ENCODE measurements at regions not wholly inside any gene's neighbourhood (a gene's known extent, or its start where the extent isn't known, plus 50 kb on each side); places are given as distances from the start of the nearest gene placed in this dataset.

DNA sequence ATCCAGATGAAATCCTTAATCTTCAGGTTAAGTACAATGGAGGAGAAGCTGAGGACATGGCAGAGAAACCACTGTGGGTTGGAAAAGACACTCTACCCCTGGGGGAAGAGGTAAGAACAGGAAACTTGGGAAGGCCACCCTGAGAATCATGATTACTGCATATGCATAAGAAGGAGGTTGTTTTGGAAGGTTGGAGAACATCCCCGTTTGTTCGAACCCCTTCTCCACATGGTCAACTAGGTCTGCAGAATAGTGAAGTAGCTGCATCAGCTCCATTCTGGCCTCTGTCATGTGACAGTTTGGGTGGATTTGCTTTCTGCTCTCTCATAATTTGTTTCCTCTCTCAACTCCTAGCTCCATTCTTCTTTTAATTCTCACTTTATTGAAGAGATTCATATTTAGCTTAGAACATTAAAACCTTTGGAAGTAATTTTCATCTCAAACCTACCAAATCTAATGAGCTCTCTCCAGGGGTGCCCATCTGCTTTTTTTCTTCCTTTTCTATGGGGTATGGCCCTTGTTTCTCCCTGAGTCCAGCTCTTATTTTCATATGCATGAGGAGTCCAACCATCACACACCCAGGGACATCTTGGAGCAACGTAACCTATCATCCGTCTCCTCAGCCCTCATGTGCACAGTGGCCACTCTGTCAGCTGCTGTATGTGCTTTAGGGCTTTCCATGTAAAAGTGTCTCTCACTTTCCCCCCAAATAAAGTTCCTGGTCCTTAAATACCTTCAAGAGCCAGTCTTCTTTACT is 820.3 kb downstream of the TMEM121 start:
- Histone ChIP-seq H3K9me3 (ENCODE audit: control insufficient read depth, insufficient read depth, low read length) (no peaks in the 10 kb centered on the region), H3K4me1 (ENCODE audit: control insufficient read depth, low read length) (peaks cover 76% of the 10 kb centered on the region), H4K20me1 (ENCODE audit: control insufficient read depth, insufficient read depth, low read depth, low read length) (no peaks in the 10 kb centered on the region), H3K4me3 (ENCODE audit: low read length) (no peak overlapping the region), H3K36me3 (ENCODE audit: control insufficient read depth, low read length) (peaks cover 30% of the 10 kb centered on the region), H3F3A (ENCODE audit: control insufficient read depth, insufficient read depth) (peaks cover 29% of the 10 kb centered on the region), H3K27ac (ENCODE audit: low read depth, low read length) (no peak overlapping the region), H3K4me2 (ENCODE audit: low read length) (peak overlapping the region; percentile 68), H3K79me2 (ENCODE audit: control insufficient read depth, low read length) (peaks cover 7% of the 10 kb centered on the region), H3K27me3 (ENCODE audit: control insufficient read depth, low read length) (no peaks in the 10 kb centered on the region), H3K9me2 (replicated peaks; ENCODE audit: control insufficient read depth, low read length) (no peaks in the 10 kb centered on the region)
- no peak for TF ChIP-seq EZH2phosphoT487 (IDR thresholded peaks at IDR 0.05; ENCODE audit: borderline replicate concordance, low read length)
- TF ChIP-seq, protein P1, sequence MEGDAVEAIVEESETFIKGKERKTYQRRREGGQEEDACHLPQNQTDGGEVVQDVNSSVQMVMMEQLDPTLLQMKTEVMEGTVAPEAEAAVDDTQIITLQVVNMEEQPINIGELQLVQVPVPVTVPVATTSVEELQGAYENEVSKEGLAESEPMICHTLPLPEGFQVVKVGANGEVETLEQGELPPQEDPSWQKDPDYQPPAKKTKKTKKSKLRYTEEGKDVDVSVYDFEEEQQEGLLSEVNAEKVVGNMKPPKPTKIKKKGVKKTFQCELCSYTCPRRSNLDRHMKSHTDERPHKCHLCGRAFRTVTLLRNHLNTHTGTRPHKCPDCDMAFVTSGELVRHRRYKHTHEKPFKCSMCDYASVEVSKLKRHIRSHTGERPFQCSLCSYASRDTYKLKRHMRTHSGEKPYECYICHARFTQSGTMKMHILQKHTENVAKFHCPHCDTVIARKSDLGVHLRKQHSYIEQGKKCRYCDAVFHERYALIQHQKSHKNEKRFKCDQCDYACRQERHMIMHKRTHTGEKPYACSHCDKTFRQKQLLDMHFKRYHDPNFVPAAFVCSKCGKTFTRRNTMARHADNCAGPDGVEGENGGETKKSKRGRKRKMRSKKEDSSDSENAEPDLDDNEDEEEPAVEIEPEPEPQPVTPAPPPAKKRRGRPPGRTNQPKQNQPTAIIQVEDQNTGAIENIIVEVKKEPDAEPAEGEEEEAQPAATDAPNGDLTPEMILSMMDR (IDR thresholded peaks at IDR 0.05; ENCODE audit: low read depth, low read length, poor library complexity, severe bottlenecking): no peak

- Histone ChIP-seq H3K4me2 (ENCODE audit: low read length) (peak overlapping the region; percentile 68), H3K27me3 (ENCODE audit: control insufficient read depth, low read length) (no peaks in the 10 kb centered on the region), H3K9me2 (replicated peaks; ENCODE audit: control insufficient read depth, low read length) (no peaks in the 10 kb centered on the region), H3F3A (ENCODE audit: control insufficient read depth, insufficient read depth) (peaks cover 29% of the 10 kb centered on the region), H3K4me1 (ENCODE audit: control insufficient read depth, low read length) (peaks cover 83% of the 10 kb centered on the region), H3K36me3 (ENCODE audit: control insufficient read depth, low read length) (peaks cover 30% of the 10 kb centered on the region), H3K79me2 (ENCODE audit: control insufficient read depth, low read length) (peaks cover 7% of the 10 kb centered on the region), H3K27ac (ENCODE audit: low read depth, low read length) (no peak overlapping the region), H3K4me3 (ENCODE audit: low read length) (no peak overlapping the region), H4K20me1 (ENCODE audit: control insufficient read depth, insufficient read depth, low read depth, low read length) (no peaks in the 10 kb centered on the region), H3K9me3 (ENCODE audit: control insufficient read depth, insufficient read depth, low read length) (no peaks in the 10 kb centered on the region)
- no peak for TF ChIP-seq EZH2phosphoT487 (IDR thresholded peaks at IDR 0.05; ENCODE audit: borderline replicate concordance, low read length)
- TF ChIP-seq, protein P1 (IDR thresholded peaks at IDR 0.05; ENCODE audit: low read depth, low read length, poor library complexity, severe bottlenecking): no peak
These were observed 821.0 kb downstream of the TMEM121 start for GRCh38 chr14:106347291-106347778.

DNA sequence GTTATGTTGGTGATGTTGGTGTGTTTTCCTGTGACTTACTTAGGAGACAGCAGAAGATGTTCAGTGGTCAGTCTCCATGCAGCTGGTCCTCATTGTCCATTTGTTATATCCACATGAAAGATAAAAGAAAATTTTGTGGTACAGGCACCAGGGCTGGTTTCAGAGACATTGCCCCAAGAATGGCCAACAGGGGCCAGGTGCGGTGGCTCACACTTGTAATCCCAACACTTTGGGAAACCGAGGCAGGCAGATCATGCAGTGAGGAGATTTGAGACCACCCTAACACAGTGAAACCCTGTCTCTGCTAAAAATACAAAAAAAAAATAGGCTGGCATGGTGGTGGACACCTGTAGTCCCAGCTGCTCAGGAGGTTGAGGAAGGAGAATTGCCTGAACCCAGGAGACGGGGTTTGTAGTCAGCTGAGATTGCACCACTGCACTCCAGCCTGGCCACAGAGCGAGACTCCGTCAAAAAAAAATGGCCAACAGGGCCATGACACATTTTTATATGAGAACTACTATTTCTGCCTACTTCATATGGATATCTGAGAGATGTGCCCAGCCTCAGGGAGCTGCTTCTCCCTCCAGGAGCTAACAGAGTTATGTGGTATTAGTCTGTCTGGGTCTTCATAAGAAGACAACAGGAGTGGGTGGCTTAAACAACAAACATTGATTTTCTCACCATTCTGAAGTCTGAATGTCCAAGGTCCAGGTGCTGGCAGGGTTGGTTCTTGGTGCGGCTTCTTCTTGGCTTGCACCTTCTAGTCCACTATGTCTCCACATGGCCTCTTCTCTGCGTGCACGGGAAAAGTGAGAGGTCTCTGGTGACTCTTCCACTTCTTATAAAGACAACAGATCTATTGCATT is 821.7 kb downstream of the TMEM121 start:
- H3K9me3 ChIP-seq (ENCODE audit: control insufficient read depth, insufficient read depth, low read length): no peaks in the 10 kb centered on the region
- no peaks in the 10 kb centered on the region for H3K9me2 ChIP-seq (replicated peaks; ENCODE audit: control insufficient read depth, low read length)
- H3K79me2 ChIP-seq (ENCODE audit: control insufficient read depth, low read length): peaks cover 7% of the 10 kb centered on the region
- no peaks in the 10 kb centered on the region for H4K20me1 ChIP-seq (ENCODE audit: control insufficient read depth, insufficient read depth, low read depth, low read length)
- H3K27me3 ChIP-seq (ENCODE audit: control insufficient read depth, low read length): no peaks in the 10 kb centered on the region
- peaks cover 29% of the 10 kb centered on the region for H3F3A ChIP-seq (ENCODE audit: control insufficient read depth, insufficient read depth)
- peaks cover 90% of the 10 kb centered on the region for H3K4me1 ChIP-seq (ENCODE audit: control insufficient read depth, low read length)
- H3K27ac ChIP-seq (ENCODE audit: low read depth, low read length): peak overlapping the region; percentile 86
- H3K4me3 ChIP-seq (ENCODE audit: low read length): peak overlapping the region; percentile 71
- H3K36me3 ChIP-seq (ENCODE audit: control insufficient read depth, low read length): peaks cover 30% of the 10 kb centered on the region
- TF ChIP-seq, protein P1 (IDR thresholded peaks at IDR 0.05; ENCODE audit: low read depth, low read length, poor library complexity, severe bottlenecking): no peak
- TF ChIP-seq EZH2phosphoT487 (IDR thresholded peaks at IDR 0.05; ENCODE audit: borderline replicate concordance, low read length): no peak
- peak overlapping the region; percentile 68 for H3K4me2 ChIP-seq (ENCODE audit: low read length)

All from DOHH2 (cell line).